ENCODE measurements at regions not wholly inside any gene's neighbourhood (a gene's known extent, or its start where the extent isn't known, plus 50 kb on each side); places are given as distances from the start of the nearest gene placed in this dataset.
A peak's percentile ranks its signal among the peaks of the same experiment; 100 is the strongest.
"Not testable (repeated sequence)": the region's sequence is repeated elsewhere in the genome, so short reads cannot be mapped to it uniquely, and the experiment has no call there.

GRCh38 chr15:69707241-69707640, 254.6 kb downstream of the RPLP1 start:
- peaks cover 12% of the 10 kb centered on the region for H3K9me3 Mint-ChIP-seq
- H3K4me1 Mint-ChIP-seq (ENCODE audit: low read depth); intact Hi-C loops (cut with micrococcal nuclease); H3K27ac Mint-ChIP-seq; H3K4me3 Mint-ChIP-seq: not testable (repeated sequence)
- H3K36me3 Mint-ChIP-seq (ENCODE audit: low read depth) = peaks cover 10% of the 10 kb centered on the region
- H3K27me3 Mint-ChIP-seq = peaks cover 15% of the 10 kb centered on the region

GRCh38 chr15:69708436-69709122, 256.0 kb downstream of the RPLP1 start:
- H3K27ac Mint-ChIP-seq; intact Hi-C loops (cut with micrococcal nuclease); H3K4me3 Mint-ChIP-seq: not testable (repeated sequence)
- Mint-ChIP-seq H3K36me3 (ENCODE audit: low read depth) (peaks cover 10% of the 10 kb centered on the region), H3K4me1 (ENCODE audit: low read depth) (peaks cover 11% of the 10 kb centered on the region), H3K9me3 (peaks cover 12% of the 10 kb centered on the region), H3K27me3 (peaks cover 12% of the 10 kb centered on the region)

- peaks cover 9% of the 10 kb centered on the region for H3K36me3 Mint-ChIP-seq (ENCODE audit: low read depth)
- H3K27me3 Mint-ChIP-seq = peaks cover 14% of the 10 kb centered on the region
- H3K27ac Mint-ChIP-seq = no peak overlapping the region
- peaks cover 10% of the 10 kb centered on the region for H3K9me3 Mint-ChIP-seq
- no peak overlapping the region for H3K4me3 Mint-ChIP-seq
- intact Hi-C loops (cut with micrococcal nuclease) = no loop called here
- H3K4me1 Mint-ChIP-seq (ENCODE audit: low read depth) = peaks cover 45% of the 10 kb centered on the region
Measured at GRCh38 chr15:69712991-69713390, 260.4 kb downstream of the RPLP1 start.

GRCh38 chr15:69713726-69714559, 261.3 kb downstream of the RPLP1 start:
- Mint-ChIP-seq H3K27me3 (peaks cover 14% of the 10 kb centered on the region), H3K36me3 (ENCODE audit: low read depth) (no peaks in the 10 kb centered on the region), H3K27ac (no peak overlapping the region), H3K4me1 (ENCODE audit: low read depth) (peaks cover 54% of the 10 kb centered on the region), H3K9me3 (peaks cover under 1% of the 10 kb centered on the region), H3K4me3 (no peak overlapping the region)
- intact Hi-C loops (cut with micrococcal nuclease) = no loop called here

- intact Hi-C loops (cut with micrococcal nuclease) = no loop called here
- Mint-ChIP-seq H3K36me3 (ENCODE audit: low read depth) (no peaks in the 10 kb centered on the region), H3K9me3 (no peaks in the 10 kb centered on the region), H3K4me3 (no peak overlapping the region), H3K27ac (no peak overlapping the region), H3K4me1 (ENCODE audit: low read depth) (peaks cover 67% of the 10 kb centered on the region), H3K27me3 (peaks cover 14% of the 10 kb centered on the region)
Measured at GRCh38 chr15:69715210-69715609, 262.6 kb downstream of the RPLP1 start.

GRCh38 chr15:69718436-69718835, 265.8 kb downstream of the RPLP1 start:
- Mint-ChIP-seq H3K4me1 (ENCODE audit: low read depth) (peaks cover 87% of the 10 kb centered on the region), H3K9me3 (no peaks in the 10 kb centered on the region), H3K27me3 (peaks cover 7% of the 10 kb centered on the region), H3K27ac (no peak overlapping the region), H3K4me3 (no peak overlapping the region), H3K36me3 (ENCODE audit: low read depth) (no peaks in the 10 kb centered on the region)
- intact Hi-C loops (cut with micrococcal nuclease) = no loop called here

- Mint-ChIP-seq H3K27ac (peak overlapping the region; percentile 45), H3K36me3 (ENCODE audit: low read depth) (no peaks in the 10 kb centered on the region), H3K27me3 (peaks cover 7% of the 10 kb centered on the region), H3K4me3 (no peak overlapping the region), H3K9me3 (no peaks in the 10 kb centered on the region), H3K4me1 (ENCODE audit: low read depth) (peaks cover 88% of the 10 kb centered on the region)
- intact Hi-C loops (cut with micrococcal nuclease) = no loop called here
Measured at GRCh38 chr15:69718916-69719315, 266.3 kb downstream of the RPLP1 start.

- Mint-ChIP-seq H3K4me1 (ENCODE audit: low read depth) (peaks cover 86% of the 10 kb centered on the region), H3K27me3 (peaks cover 5% of the 10 kb centered on the region), H3K4me3 (no peak overlapping the region), H3K27ac (peak overlapping the region; percentile 45), H3K36me3 (ENCODE audit: low read depth) (no peaks in the 10 kb centered on the region), H3K9me3 (no peaks in the 10 kb centered on the region)
- intact Hi-C loops (cut with micrococcal nuclease) = loop anchor here (10.0 kb wide), 1 partner anchor 745 kb away; no protein-coding TSS in a partner anchor
Measured at GRCh38 chr15:69719527-69720240, 267.1 kb downstream of the RPLP1 start.

- Mint-ChIP-seq H3K27ac (peak overlapping the region; percentile 83), H3K27me3 (peaks cover 2% of the 10 kb centered on the region), H3K4me3 (peak overlapping the region; percentile 4), H3K36me3 (ENCODE audit: low read depth) (no peaks in the 10 kb centered on the region), H3K9me3 (no peaks in the 10 kb centered on the region), H3K4me1 (ENCODE audit: low read depth) (peaks cover 86% of the 10 kb centered on the region)
- intact Hi-C loops (cut with micrococcal nuclease) = loop anchor here (10.0 kb wide), 1 partner anchor 744 kb away; no protein-coding TSS in a partner anchor
Measured at GRCh38 chr15:69720536-69720935, 267.9 kb downstream of the RPLP1 start.

- intact Hi-C loops (cut with micrococcal nuclease) = loop anchor here (10.0 kb wide), 1 partner anchor 742 kb away; no protein-coding TSS in a partner anchor
- Mint-ChIP-seq H3K27ac (peak overlapping the region; percentile 56), H3K9me3 (no peaks in the 10 kb centered on the region), H3K36me3 (ENCODE audit: low read depth) (no peaks in the 10 kb centered on the region), H3K4me1 (ENCODE audit: low read depth) (peaks cover 95% of the 10 kb centered on the region), H3K27me3 (peaks cover 2% of the 10 kb centered on the region), H3K4me3 (no peak overlapping the region)
Measured at GRCh38 chr15:69722924-69723323, 270.3 kb downstream of the RPLP1 start.

GRCh38 chr15:69723404-69724096, 270.9 kb downstream of the RPLP1 start:
- Mint-ChIP-seq H3K4me3 (no peak overlapping the region), H3K27ac (peak overlapping the region; percentile 56), H3K9me3 (no peaks in the 10 kb centered on the region), H3K4me1 (ENCODE audit: low read depth) (peaks cover 88% of the 10 kb centered on the region), H3K27me3 (peaks cover 2% of the 10 kb centered on the region), H3K36me3 (ENCODE audit: low read depth) (no peaks in the 10 kb centered on the region)
- intact Hi-C loops (cut with micrococcal nuclease) = loop anchor here (10.0 kb wide), 1 partner anchor 741 kb away; no protein-coding TSS in a partner anchor

- Mint-ChIP-seq H3K27me3 (peaks cover 2% of the 10 kb centered on the region), H3K36me3 (ENCODE audit: low read depth) (no peaks in the 10 kb centered on the region), H3K9me3 (no peaks in the 10 kb centered on the region), H3K27ac (peak overlapping the region; percentile 81), H3K4me1 (ENCODE audit: low read depth) (peaks cover 86% of the 10 kb centered on the region), H3K4me3 (no peak overlapping the region)
- intact Hi-C loops (cut with micrococcal nuclease) = loop anchor here (10.0 kb wide), 1 partner anchor 740 kb away; no protein-coding TSS in a partner anchor
Measured at GRCh38 chr15:69724333-69724732, 271.7 kb downstream of the RPLP1 start.

- no peaks in the 10 kb centered on the region for H3K36me3 Mint-ChIP-seq (ENCODE audit: low read depth)
- peaks cover 81% of the 10 kb centered on the region for H3K4me1 Mint-ChIP-seq (ENCODE audit: low read depth)
- no peak overlapping the region for H3K4me3 Mint-ChIP-seq
- H3K27me3 Mint-ChIP-seq = peaks cover 2% of the 10 kb centered on the region
- intact Hi-C loops (cut with micrococcal nuclease) = loop anchor here (5.0 to 10.0 kb wide), 3 partner anchors 148 to 740 kb away; partner anchors contain the start of gene TLE3
- H3K27ac Mint-ChIP-seq = peak overlapping the region; percentile 81
- H3K9me3 Mint-ChIP-seq = no peaks in the 10 kb centered on the region
Measured at GRCh38 chr15:69725275-69725674, 272.7 kb downstream of the RPLP1 start.

Data from dendritic cell treated with granulocyte-macrophage colony-stimulating factor and Interleukin-4, amounts not matched to agents 40 ng/mL and 50 ng/mL, for 4 days (primary cell).